GM12878 (cell line): ENCODE measurements at regions not wholly inside any gene's neighbourhood (a gene's known extent, or its start where the extent isn't known, plus 50 kb on each side); places are given as distances from the start of the nearest gene placed in this dataset.

Experiments used
- ATAC-seq: fragments of 200-7000 bp; cut with Tn5 transposase; 3 replicates; pipeline ENCODE4 v1.9.1; 2020; ENCODE audit warnings: mild to moderate bottlenecking, moderate library complexity
- BruUV-seq: library from RNA; stranded (reverse); fragments of 400-500 nt; replicated peaks from 2 replicates; lab custom pipeline; 2021; lab: Mats Ljungman, UMichigan
- CTCF ChIA-PET: fragments of 300-600 bp; sonication (Branson Sonifier 250); formaldehyde crosslinking; extraction: SDS; loops from one replicate; lab custom pipeline; 2021; ENCODE audit warnings: inconsistent platforms; lab: Yijun Ruan, JAX
- POLR2A ChIA-PET: fragments of 350-600 bp; formaldehyde crosslinking; extraction: SDS; loops from one replicate; lab custom pipeline; 2021; ENCODE audit warnings: inconsistent platforms; lab: Charles Lee
- RAD21 ChIA-PET: fragments of 300-600 bp; sonication (Branson Sonifier 250); formaldehyde crosslinking; loops from one replicate; lab custom pipeline; 2023; ENCODE audit warnings: antibody characterized with exemption; ENCODE audit not compliant: unreplicated experiment; lab: Charles Lee
- SMC1A ChIA-PET: fragments of 300-600 bp; sonication (Branson Sonifier 250); formaldehyde crosslinking; loops from one replicate; lab custom pipeline; 2023; ENCODE audit not compliant: unreplicated experiment, uncharacterized antibody; lab: Charles Lee
- DNase-seq: peaks from one replicate; pipeline ENCODE4 v3.0.0-alpha.2; 2011; ENCODE audit warnings: low read depth, low spot score
- FAIRE-seq: peaks from 3 replicates; lab custom pipeline; 2011; peaks lifted over from hg19 to GRCh38; lab: Jason Lieb, UNC
- H2AFZ ChIP-seq: 2 replicates; pipeline ENCODE4 v1.6.0; 2011; ENCODE audit warnings: low read depth, low read length, control low read depth; ENCODE audit not compliant: control insufficient read depth
- H3K27ac ChIP-seq: 2 replicates; pipeline ENCODE4 v1.5.1; 2011; ENCODE audit warnings: control low read depth; ENCODE audit not compliant: control insufficient read depth, insufficient read depth
- H3K27me3 ChIP-seq, 2 experiments: replicated peaks in 1 of 2; 2 replicates each; pipeline versions ENCODE4 v1.6.0 to v1.6.1; 2011; ENCODE audit warnings: low read length in 1 of 2; ENCODE audit not compliant: control insufficient read depth in 2 of 2, insufficient read depth in 2 of 2
- H3K36me3 ChIP-seq, 2 experiments: 2 replicates each; pipeline ENCODE4 v1.5.1; 2011; ENCODE audit warnings: low read length in 1 of 2; ENCODE audit not compliant: control insufficient read depth in 2 of 2, insufficient read depth in 2 of 2
- H3K4me1 ChIP-seq: 2 replicates; pipeline ENCODE4 v1.6.1; 2011; ENCODE audit warnings: mild to moderate bottlenecking, low read length, moderate library complexity, mixed read lengths; ENCODE audit not compliant: control insufficient read depth, insufficient read depth
- H3K4me2 ChIP-seq: 2 replicates; pipeline ENCODE4 v1.6.0; 2011; ENCODE audit warnings: control low read depth; ENCODE audit not compliant: control insufficient read depth, insufficient read depth
- H3K4me3 ChIP-seq: fragments of 200-600 bp; sonication (generic); 2 replicates; pipeline ENCODE4 v1.5.1; 2016
- H3K79me2 ChIP-seq: 2 replicates; pipeline ENCODE4 v1.6.0; 2011; ENCODE audit warnings: low read length; ENCODE audit not compliant: control insufficient read depth, insufficient read depth
- H3K9ac ChIP-seq: 2 replicates; pipeline ENCODE4 v1.8.0; 2011; ENCODE audit warnings: low read length, control low read depth, mixed read lengths; ENCODE audit not compliant: control insufficient read depth, insufficient read depth
- H3K9me3 ChIP-seq: replicated peaks from 3 replicates; pipeline ENCODE4 v1.5.1; 2011; ENCODE audit warnings: mild to moderate bottlenecking, low read length; ENCODE audit not compliant: control insufficient read depth, insufficient read depth
- H4K20me1 ChIP-seq: 2 replicates; pipeline ENCODE4 v1.6.0; 2011; ENCODE audit not compliant: control insufficient read depth, insufficient read depth
- BHLHE40 ChIP-seq, 2 experiments: fragments of 450-650 bp in 1 of 2; IDR thresholded peaks; 2 replicates each; pipeline ENCODE4 v1.6.1; 2011 to 2017; ENCODE audit warnings: low read depth in 2 of 2, borderline replicate concordance in 1 of 2, improper control_type of control experiment in 1 of 2, low read length in 1 of 2, mild to moderate bottlenecking in 1 of 2
- BRCA1 ChIP-seq: IDR thresholded peaks from 2 replicates; pipeline ENCODE4 v1.6.1; 2011; ENCODE audit warnings: low read depth, low read length, improper control_type of control experiment
- CBX5 ChIP-seq: sonication (generic); IDR thresholded peaks from 2 replicates; pipeline ENCODE4 v1.6.1; 2016; ENCODE audit warnings: low read depth, moderate library complexity, mild to moderate bottlenecking, inconsistent platforms
- CHD4 ChIP-seq: fragments of 200-600 bp; sonication (generic); IDR thresholded peaks from 2 replicates; pipeline ENCODE4 v1.6.1; 2016; ENCODE audit warnings: mild to moderate bottlenecking
- HCFC1 ChIP-seq: fragments of 150-350 bp; IDR thresholded peaks from 2 replicates; pipeline ENCODE4 v1.6.1; 2014; ENCODE audit warnings: low read length
- LARP7 ChIP-seq: fragments of 450-650 bp; IDR thresholded peaks from 2 replicates; pipeline ENCODE4 v1.6.1; 2017; ENCODE audit warnings: mild to moderate bottlenecking
- MXI1 ChIP-seq: fragments of 150-350 bp; IDR thresholded peaks from 2 replicates; pipeline ENCODE4 v1.6.1; 2011; ENCODE audit warnings: low read depth, mild to moderate bottlenecking, inconsistent platforms, low read length, improper control_type of control experiment
- MYB ChIP-seq: fragments of 150-350 bp; IDR thresholded peaks from 2 replicates; pipeline ENCODE4 v1.6.1; 2014; ENCODE audit warnings: mild to moderate bottlenecking, low read depth, low read length, borderline replicate concordance
- NRF1 ChIP-seq: conservative IDR thresholded peaks from 2 replicates; pipeline ENCODE4 v1.6.1; 2011; ENCODE audit warnings: mild to moderate bottlenecking, low read depth, low read length, improper control_type of control experiment
- POU2F2 ChIP-seq: IDR thresholded peaks from 3 replicates; pipeline ENCODE4 v1.6.1; 2011; ENCODE audit warnings: low read depth, mild to moderate bottlenecking, low read length, borderline replicate concordance
- RFX5 ChIP-seq: IDR thresholded peaks from 2 replicates; pipeline ENCODE4 v1.6.1; 2011; ENCODE audit warnings: low read depth, low read length, improper control_type of control experiment
- SMARCA5 ChIP-seq: fragments of 450-650 bp; IDR thresholded peaks from 2 replicates; pipeline ENCODE4 v1.6.1; 2017; ENCODE audit warnings: mild to moderate bottlenecking
- SUPT20H ChIP-seq: IDR thresholded peaks from 2 replicates; pipeline ENCODE4 v1.6.1; 2011; ENCODE audit warnings: low read depth, mild to moderate bottlenecking, low read length, moderate library complexity, borderline replicate concordance; ENCODE audit not compliant: control insufficient read depth
- ZNF622 ChIP-seq: fragments of 450-650 bp; IDR thresholded peaks from 2 replicates; pipeline ENCODE4 v1.6.1; 2017; ENCODE audit warnings: mild to moderate bottlenecking, inconsistent platforms
- WGBS: methylation state at CpG from one replicate; pipeline ENCODE4 v1.1.6; 2016; ENCODE audit warnings: low lambda C conversion rate; ENCODE audit not compliant: insufficient replicate concordance, insufficient coverage; ENCODE audit errors: missing lambda C conversion rate; 5-methylcytosine and 5-hydroxymethylcytosine counted together
- in situ Hi-C: fragments of 300-500 bp; cut with MboI; formaldehyde crosslinking; loops from 9 replicates; pipeline ENCODE4 v1.14.3; 2018; ENCODE audit warnings: mixed read lengths
- intact Hi-C: fragments of 100-400 bp; cut with micrococcal nuclease; formaldehyde crosslinking; loops from one replicate; pipeline ENCODE4 v1.14.2; 2022; ENCODE audit not compliant: unreplicated experiment
- TF ChIP-seq, protein P1 (sequence below), 3 experiments: IDR thresholded peaks in 2 of 3; conservative IDR thresholded peaks in 1 of 3; 2 replicates each; pipeline ENCODE4 v1.5.1; 2011; ENCODE audit warnings: low read depth in 3 of 3, low read length in 3 of 3, mild to moderate bottlenecking in 3 of 3, control low read depth in 2 of 3, moderate library complexity in 2 of 3, inconsistent platforms in 1 of 3, mixed read lengths in 1 of 3; ENCODE audit not compliant: control insufficient read depth in 2 of 3, insufficient read depth in 1 of 3; ENCODE audit errors: extremely low read depth in 1 of 3
- TF ChIP-seq, protein P2 (sequence below): IDR thresholded peaks from 2 replicates; pipeline ENCODE4 v1.6.1; 2012; ENCODE audit warnings: mild to moderate bottlenecking, low read depth, low read length
- TF ChIP-seq, protein P3 (sequence below): fragments of 450-650 bp; IDR thresholded peaks from 2 replicates; pipeline ENCODE4 v1.6.1; 2017; ENCODE audit warnings: mild to moderate bottlenecking, moderate library complexity

DNA sequence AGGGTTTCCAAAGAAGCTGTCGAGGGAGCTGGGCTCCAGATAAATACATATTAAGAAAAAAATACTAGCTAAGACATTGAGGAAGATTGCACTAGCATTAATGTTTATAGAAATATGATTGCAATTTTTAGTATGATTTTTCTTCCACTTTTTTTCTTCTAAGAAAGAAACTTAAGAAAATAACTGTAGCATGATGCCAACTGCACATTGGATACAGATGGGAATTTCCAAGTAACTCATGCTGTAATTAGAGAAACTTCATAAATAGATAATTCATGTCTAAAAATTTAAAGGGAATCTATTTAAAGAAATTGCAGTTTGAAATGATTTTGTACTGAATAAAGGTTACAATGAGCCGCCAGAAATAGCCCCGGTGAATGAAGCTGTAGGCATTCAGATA, 119.4 kb downstream of the POLR1F start:
- RAD21 ChIA-PET: no interaction called here
- no peaks in the 10 kb centered on the region for H3K27me3 ChIP-seq
- WGBS: 63% methylated on average over 3 of the region's 3 CpGs
- no peak for FAIRE-seq
- no peak overlapping the region for H3K4me2 ChIP-seq
- POLR2A ChIA-PET: no interaction called here
- intact Hi-C loops (no loop called here), in situ Hi-C loops (no loop called here)
- no TSS peak for BruUV-seq
- CTCF ChIA-PET: interaction anchor here (1.5 kb wide), 1 partner anchor 20 kb away, joined by 3 read pairs; no protein-coding TSS in a partner anchor
- ATAC-seq: no peak
- SMC1A ChIA-PET: no interaction called here
- no peak overlapping the region for H3K27ac ChIP-seq
- no peak for DNase-seq
- H3K4me3 ChIP-seq: no peak overlapping the region
- H3K79me2 ChIP-seq: no peaks in the 10 kb centered on the region
- no peaks in the 10 kb centered on the region for H3K36me3 ChIP-seq
- H3K9me3 ChIP-seq: no peaks in the 10 kb centered on the region
- H3K9ac ChIP-seq: no peak overlapping the region
- H2AFZ ChIP-seq: no peak overlapping the region
- no peaks in the 10 kb centered on the region for H4K20me1 ChIP-seq
- no peaks in the 10 kb centered on the region for H3K4me1 ChIP-seq
- TF ChIP-seq MYB (no peak), HCFC1 (no peak), POU2F2 (no peak), ZNF622 (no peak), MXI1 (no peak), BRCA1 (no peak), NRF1 (no peak), SMARCA5 (no peak), LARP7 (no peak), RFX5 (no peak), BHLHE40 (IDR thresholded peaks at IDR 0.05; ENCODE audit: borderline replicate concordance in 1 of 2, low read depth in 2 of 2, low read length in 1 of 2) (no peak), SUPT20H (no peak), CHD4 (no peak), CBX5 (no peak)
- TF ChIP-seq, protein P1, sequence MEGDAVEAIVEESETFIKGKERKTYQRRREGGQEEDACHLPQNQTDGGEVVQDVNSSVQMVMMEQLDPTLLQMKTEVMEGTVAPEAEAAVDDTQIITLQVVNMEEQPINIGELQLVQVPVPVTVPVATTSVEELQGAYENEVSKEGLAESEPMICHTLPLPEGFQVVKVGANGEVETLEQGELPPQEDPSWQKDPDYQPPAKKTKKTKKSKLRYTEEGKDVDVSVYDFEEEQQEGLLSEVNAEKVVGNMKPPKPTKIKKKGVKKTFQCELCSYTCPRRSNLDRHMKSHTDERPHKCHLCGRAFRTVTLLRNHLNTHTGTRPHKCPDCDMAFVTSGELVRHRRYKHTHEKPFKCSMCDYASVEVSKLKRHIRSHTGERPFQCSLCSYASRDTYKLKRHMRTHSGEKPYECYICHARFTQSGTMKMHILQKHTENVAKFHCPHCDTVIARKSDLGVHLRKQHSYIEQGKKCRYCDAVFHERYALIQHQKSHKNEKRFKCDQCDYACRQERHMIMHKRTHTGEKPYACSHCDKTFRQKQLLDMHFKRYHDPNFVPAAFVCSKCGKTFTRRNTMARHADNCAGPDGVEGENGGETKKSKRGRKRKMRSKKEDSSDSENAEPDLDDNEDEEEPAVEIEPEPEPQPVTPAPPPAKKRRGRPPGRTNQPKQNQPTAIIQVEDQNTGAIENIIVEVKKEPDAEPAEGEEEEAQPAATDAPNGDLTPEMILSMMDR (IDR thresholded peaks at IDR 0.05 in 2 of 3, conservative IDR thresholded peaks at IDR 0.05 in 1 of 3; ENCODE audit: control insufficient read depth in 2 of 3, extremely low read depth in 1 of 3, insufficient read depth in 1 of 3, low read depth in 3 of 3, low read length in 3 of 3): no peak
- TF ChIP-seq, protein P2, sequence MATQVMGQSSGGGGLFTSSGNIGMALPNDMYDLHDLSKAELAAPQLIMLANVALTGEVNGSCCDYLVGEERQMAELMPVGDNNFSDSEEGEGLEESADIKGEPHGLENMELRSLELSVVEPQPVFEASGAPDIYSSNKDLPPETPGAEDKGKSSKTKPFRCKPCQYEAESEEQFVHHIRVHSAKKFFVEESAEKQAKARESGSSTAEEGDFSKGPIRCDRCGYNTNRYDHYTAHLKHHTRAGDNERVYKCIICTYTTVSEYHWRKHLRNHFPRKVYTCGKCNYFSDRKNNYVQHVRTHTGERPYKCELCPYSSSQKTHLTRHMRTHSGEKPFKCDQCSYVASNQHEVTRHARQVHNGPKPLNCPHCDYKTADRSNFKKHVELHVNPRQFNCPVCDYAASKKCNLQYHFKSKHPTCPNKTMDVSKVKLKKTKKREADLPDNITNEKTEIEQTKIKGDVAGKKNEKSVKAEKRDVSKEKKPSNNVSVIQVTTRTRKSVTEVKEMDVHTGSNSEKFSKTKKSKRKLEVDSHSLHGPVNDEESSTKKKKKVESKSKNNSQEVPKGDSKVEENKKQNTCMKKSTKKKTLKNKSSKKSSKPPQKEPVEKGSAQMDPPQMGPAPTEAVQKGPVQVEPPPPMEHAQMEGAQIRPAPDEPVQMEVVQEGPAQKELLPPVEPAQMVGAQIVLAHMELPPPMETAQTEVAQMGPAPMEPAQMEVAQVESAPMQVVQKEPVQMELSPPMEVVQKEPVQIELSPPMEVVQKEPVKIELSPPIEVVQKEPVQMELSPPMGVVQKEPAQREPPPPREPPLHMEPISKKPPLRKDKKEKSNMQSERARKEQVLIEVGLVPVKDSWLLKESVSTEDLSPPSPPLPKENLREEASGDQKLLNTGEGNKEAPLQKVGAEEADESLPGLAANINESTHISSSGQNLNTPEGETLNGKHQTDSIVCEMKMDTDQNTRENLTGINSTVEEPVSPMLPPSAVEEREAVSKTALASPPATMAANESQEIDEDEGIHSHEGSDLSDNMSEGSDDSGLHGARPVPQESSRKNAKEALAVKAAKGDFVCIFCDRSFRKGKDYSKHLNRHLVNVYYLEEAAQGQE: no peak
- TF ChIP-seq, protein P3, sequence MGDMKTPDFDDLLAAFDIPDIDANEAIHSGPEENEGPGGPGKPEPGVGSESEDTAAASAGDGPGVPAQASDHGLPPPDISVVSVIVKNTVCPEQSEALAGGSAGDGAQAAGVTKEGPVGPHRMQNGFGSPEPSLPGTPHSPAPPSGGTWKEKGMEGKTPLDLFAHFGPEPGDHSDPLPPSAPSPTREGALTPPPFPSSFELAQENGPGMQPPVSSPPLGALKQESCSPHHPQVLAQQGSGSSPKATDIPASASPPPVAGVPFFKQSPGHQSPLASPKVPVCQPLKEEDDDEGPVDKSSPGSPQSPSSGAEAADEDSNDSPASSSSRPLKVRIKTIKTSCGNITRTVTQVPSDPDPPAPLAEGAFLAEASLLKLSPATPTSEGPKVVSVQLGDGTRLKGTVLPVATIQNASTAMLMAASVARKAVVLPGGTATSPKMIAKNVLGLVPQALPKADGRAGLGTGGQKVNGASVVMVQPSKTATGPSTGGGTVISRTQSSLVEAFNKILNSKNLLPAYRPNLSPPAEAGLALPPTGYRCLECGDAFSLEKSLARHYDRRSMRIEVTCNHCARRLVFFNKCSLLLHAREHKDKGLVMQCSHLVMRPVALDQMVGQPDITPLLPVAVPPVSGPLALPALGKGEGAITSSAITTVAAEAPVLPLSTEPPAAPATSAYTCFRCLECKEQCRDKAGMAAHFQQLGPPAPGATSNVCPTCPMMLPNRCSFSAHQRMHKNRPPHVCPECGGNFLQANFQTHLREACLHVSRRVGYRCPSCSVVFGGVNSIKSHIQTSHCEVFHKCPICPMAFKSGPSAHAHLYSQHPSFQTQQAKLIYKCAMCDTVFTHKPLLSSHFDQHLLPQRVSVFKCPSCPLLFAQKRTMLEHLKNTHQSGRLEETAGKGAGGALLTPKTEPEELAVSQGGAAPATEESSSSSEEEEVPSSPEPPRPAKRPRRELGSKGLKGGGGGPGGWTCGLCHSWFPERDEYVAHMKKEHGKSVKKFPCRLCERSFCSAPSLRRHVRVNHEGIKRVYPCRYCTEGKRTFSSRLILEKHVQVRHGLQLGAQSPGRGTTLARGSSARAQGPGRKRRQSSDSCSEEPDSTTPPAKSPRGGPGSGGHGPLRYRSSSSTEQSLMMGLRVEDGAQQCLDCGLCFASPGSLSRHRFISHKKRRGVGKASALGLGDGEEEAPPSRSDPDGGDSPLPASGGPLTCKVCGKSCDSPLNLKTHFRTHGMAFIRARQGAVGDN: no peak
